H9 (cell line): ENCODE measurements at regions not wholly inside any gene's neighbourhood (a gene's known extent, or its start where the extent isn't known, plus 50 kb on each side); places are given as distances from the start of the nearest gene placed in this dataset.

ENCODE experiments used
- DNase-seq: peaks from one replicate; pipeline ENCODE4 v3.0.0-alpha.2; 2017
- H2AFZ ChIP-seq: one replicate; pipeline ENCODE4 v1.6.1; 2013; ENCODE audit warnings: mild to moderate bottlenecking, low read length, control low read depth, moderate library complexity
- H2AK5ac ChIP-seq: 2 replicates; pipeline ENCODE4 v1.6.1; 2013; ENCODE audit warnings: low read length, control low read depth, mixed read lengths; ENCODE audit not compliant: insufficient read length
- H2BK120ac ChIP-seq: one replicate; pipeline ENCODE4 v1.6.1; 2013; ENCODE audit warnings: low read depth, mild to moderate bottlenecking, low read length, control low read depth, inconsistent platforms; ENCODE audit not compliant: poor library complexity, severe bottlenecking
- H2BK12ac ChIP-seq: 2 replicates; pipeline ENCODE4 v1.6.1; 2013; ENCODE audit warnings: low read length, control low read depth, mixed read lengths, low read depth; ENCODE audit not compliant: insufficient read length
- H2BK15ac ChIP-seq: 2 replicates; pipeline ENCODE4 v1.6.1; 2013; ENCODE audit warnings: low read depth, low read length, control low read depth
- H2BK20ac ChIP-seq: one replicate; pipeline ENCODE4 v1.6.1; 2013; ENCODE audit warnings: low read depth, mild to moderate bottlenecking, low read length, control low read depth, inconsistent platforms; ENCODE audit not compliant: poor library complexity, severe bottlenecking
- H2BK5ac ChIP-seq: 2 replicates; pipeline ENCODE4 v1.6.1; 2013; ENCODE audit warnings: low read length, control low read depth, mixed read lengths; ENCODE audit not compliant: insufficient read length
- H3K14ac ChIP-seq: 2 replicates; pipeline ENCODE4 v1.6.1; 2013; ENCODE audit warnings: low read length, control low read depth; ENCODE audit not compliant: insufficient read depth
- H3K18ac ChIP-seq: 2 replicates; pipeline ENCODE4 v1.6.1; 2013; ENCODE audit warnings: low read depth, mild to moderate bottlenecking, mixed read lengths, low read length, control low read depth; ENCODE audit not compliant: insufficient read length
- H3K23ac ChIP-seq: 2 replicates; pipeline ENCODE4 v1.6.1; 2013; ENCODE audit warnings: low read length, control low read depth, mixed read lengths, low read depth; ENCODE audit not compliant: insufficient read length
- H3K23me2 ChIP-seq: 2 replicates; pipeline ENCODE4 v1.6.1; 2013; ENCODE audit warnings: low read depth, mild to moderate bottlenecking, mixed read lengths, low read length, control low read depth; ENCODE audit not compliant: insufficient read length, poor library complexity, severe bottlenecking
- H3K27ac ChIP-seq: 2 replicates; pipeline ENCODE4 v1.5.1; 2013; ENCODE audit warnings: low read length, control low read depth, mixed read lengths, low read depth; ENCODE audit not compliant: insufficient read length
- H3K27me3 ChIP-seq: 2 replicates; pipeline ENCODE4 v1.6.1; 2013; ENCODE audit warnings: low read length, control low read depth, inconsistent platforms; ENCODE audit not compliant: insufficient read depth
- H3K4ac ChIP-seq: 2 replicates; pipeline ENCODE4 v1.6.1; 2013; ENCODE audit warnings: low read depth, mild to moderate bottlenecking, control low read depth, inconsistent platforms, low read length, moderate library complexity
- H3K4me1 ChIP-seq: 2 replicates; pipeline ENCODE4 v1.6.1; 2013; ENCODE audit warnings: low read length, control low read depth, inconsistent platforms; ENCODE audit not compliant: insufficient read depth
- H3K4me2 ChIP-seq: 2 replicates; pipeline ENCODE4 v1.6.1; 2013; ENCODE audit warnings: low read length, control low read depth, mixed read lengths; ENCODE audit not compliant: insufficient read length, insufficient read depth
- H3K56ac ChIP-seq: 2 replicates; pipeline ENCODE4 v1.6.1; 2013; ENCODE audit warnings: low read depth, mild to moderate bottlenecking, mixed read lengths, low read length, control low read depth; ENCODE audit not compliant: insufficient read length
- H3K79me1 ChIP-seq: 2 replicates; pipeline ENCODE4 v1.6.1; 2013; ENCODE audit warnings: low read depth, mild to moderate bottlenecking, moderate library complexity, low read length, control low read depth, inconsistent platforms; ENCODE audit not compliant: insufficient read depth, poor library complexity, severe bottlenecking
- H3K79me2 ChIP-seq: 2 replicates; pipeline ENCODE4 v1.6.1; 2013; ENCODE audit warnings: low read length, control low read depth, inconsistent platforms; ENCODE audit not compliant: insufficient read depth
- H3K9ac ChIP-seq: 2 replicates; pipeline ENCODE4 v1.6.1; 2013; ENCODE audit warnings: low read length, control low read depth, mixed read lengths; ENCODE audit not compliant: insufficient read length; ENCODE audit errors: extremely low read depth
- H3K9me3 ChIP-seq: one replicate; pipeline ENCODE4 v1.6.1; 2013; ENCODE audit warnings: low read depth, low read length, inconsistent platforms; ENCODE audit not compliant: control insufficient read depth
- H3T11ph ChIP-seq: one replicate; pipeline ENCODE4 v1.6.1; 2013; ENCODE audit warnings: mild to moderate bottlenecking, low read length, control low read depth, inconsistent platforms
- H4K20me1 ChIP-seq: one replicate; pipeline ENCODE4 v1.6.1; 2013; ENCODE audit not compliant: control insufficient read depth, insufficient read length, insufficient read depth
- H4K5ac ChIP-seq: 2 replicates; pipeline ENCODE4 v1.6.1; 2013; ENCODE audit warnings: low read depth, mild to moderate bottlenecking, mixed read lengths, low read length, control low read depth; ENCODE audit not compliant: insufficient read length
- H4K8ac ChIP-seq: replicated peaks from 2 replicates; pipeline ENCODE4 v1.6.1; 2013; ENCODE audit warnings: low read length, control low read depth, mixed read lengths, low read depth; ENCODE audit not compliant: insufficient read length
- H4K91ac ChIP-seq: 2 replicates; pipeline ENCODE4 v1.6.1; 2013; ENCODE audit warnings: low read depth, mild to moderate bottlenecking, moderate library complexity, mixed read lengths, low read length, control low read depth; ENCODE audit not compliant: insufficient read length
- H3K27ac Mint-ChIP-seq, 3 experiments: 2 replicates in 2 of 3; 3 replicates in 1 of 3; pipeline ENCODE4 v1.8.0; 2020 to 2021; ENCODE audit warnings: mixed read lengths in 3 of 3, mild to moderate bottlenecking in 1 of 3, moderate library complexity in 1 of 3
- H3K27me3 Mint-ChIP-seq: 2 replicates; pipeline ENCODE4 v1.8.0; 2021; ENCODE audit warnings: low read depth, mild to moderate bottlenecking, moderate library complexity, mixed read lengths
- H3K36me3 Mint-ChIP-seq, 3 experiments: 2 replicates in 2 of 3; 3 replicates in 1 of 3; pipeline ENCODE4 v1.8.0; 2020 to 2021; ENCODE audit warnings: low read depth in 3 of 3, mixed read lengths in 3 of 3; ENCODE audit not compliant: insufficient read depth in 1 of 3
- H3K4me1 Mint-ChIP-seq, 2 experiments: 2 replicates each; pipeline ENCODE4 v1.8.0; 2020; ENCODE audit warnings: mixed read lengths in 2 of 2
- H3K4me3 Mint-ChIP-seq, 2 experiments: 2 replicates in 1 of 2; 3 replicates in 1 of 2; pipeline ENCODE4 v1.8.0; 2020 to 2021; ENCODE audit warnings: mild to moderate bottlenecking in 2 of 2, mixed read lengths in 2 of 2, moderate library complexity in 1 of 2
- H3K9me3 Mint-ChIP-seq, 2 experiments: 2 replicates in 1 of 2; 3 replicates in 1 of 2; pipeline ENCODE4 v1.8.0; 2020; ENCODE audit warnings: mild to moderate bottlenecking in 2 of 2, mixed read lengths in 2 of 2, moderate library complexity in 1 of 2
- WGBS: extraction: QIAGEN DNeasy Blood & Tissue Kit; methylation state at CpG from one replicate; pipeline ENCODE4 v1.1.7; 2013; ENCODE audit warnings: missing lambda C conversion rate, low lambda C conversion rate, mixed read lengths; ENCODE audit not compliant: insufficient read length; ENCODE audit errors: extremely low coverage; 5-methylcytosine and 5-hydroxymethylcytosine counted together
- TF ChIP-seq, protein P1 (sequence below): fragments of 200-600 bp; sonication (generic); conservative IDR thresholded peaks from 3 replicates; pipeline ENCODE4 v1.8.0; 2021; ENCODE audit warnings: antibody characterized with exemption, mild to moderate bottlenecking

DNA sequence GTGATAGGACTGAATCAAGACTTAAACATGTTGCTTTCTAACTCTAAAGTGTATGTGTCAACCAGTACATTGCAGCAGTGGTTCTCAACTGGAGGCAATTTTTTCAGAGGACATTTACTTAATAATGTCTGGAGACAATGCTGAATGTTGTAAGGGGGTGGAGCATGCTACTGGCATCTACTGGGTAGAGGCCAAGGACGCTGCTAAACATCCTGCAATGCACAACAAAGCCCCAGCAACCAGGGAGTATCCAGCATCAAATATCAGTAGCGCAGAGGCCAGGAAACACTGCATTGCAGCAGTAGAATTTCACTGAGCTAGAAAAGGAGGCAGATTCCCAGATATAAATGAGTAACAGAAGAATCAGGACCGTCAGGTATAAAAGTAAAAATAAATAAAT lies 79.8 kb upstream of the GRM7 start:
- Histone ChIP-seq H2AFZ (no peak overlapping the region), H2BK15ac (no peak overlapping the region), H3K79me2 (no peaks in the 10 kb centered on the region), H4K91ac (no peak overlapping the region), H3K27me3 (no peaks in the 10 kb centered on the region), H4K8ac (no peak overlapping the region), H3K4ac (no peak overlapping the region), H2BK20ac (no peak overlapping the region), H3K4me1 (peaks cover 4% of the 10 kb centered on the region; the same call in 1 of the 2 replicates), H4K20me1 (no peaks in the 10 kb centered on the region), H2BK120ac (no peak overlapping the region), H3K23me2 (no peaks in the 10 kb centered on the region), H3T11ph (no peak overlapping the region), H3K79me1 (no peaks in the 10 kb centered on the region), H3K9me3 (no peaks in the 10 kb centered on the region), H3K18ac (no peak overlapping the region), H3K27ac (no peak overlapping the region), H3K56ac (no peak overlapping the region), H3K4me2 (no peak overlapping the region), H2BK12ac (no peak overlapping the region), H4K5ac (no peak overlapping the region), H3K14ac (no peak overlapping the region), H2BK5ac (no peak overlapping the region), H3K9ac (no peak overlapping the region), H3K23ac (no peak overlapping the region), H2AK5ac (no peak overlapping the region)
- Mint-ChIP-seq H3K36me3 (peaks cover 0 to 5% (median 3%) of the 10 kb centered on the region in 3 experiments; a peak in 3 of 7 replicates), H3K27me3 (no peaks in the 10 kb centered on the region), H3K27ac (no peak overlapping the region), H3K4me3 (no peak overlapping the region), H3K4me1 (peaks cover 11% of the 10 kb centered on the region in 2 experiments), H3K9me3 (peaks cover 0 to 4% of the 10 kb centered on the region in 2 experiments; a peak in 2 of 5 replicates)
- WGBS = no CpG with 5 or more reads among the region's 3 CpGs
- TF ChIP-seq, protein P1, sequence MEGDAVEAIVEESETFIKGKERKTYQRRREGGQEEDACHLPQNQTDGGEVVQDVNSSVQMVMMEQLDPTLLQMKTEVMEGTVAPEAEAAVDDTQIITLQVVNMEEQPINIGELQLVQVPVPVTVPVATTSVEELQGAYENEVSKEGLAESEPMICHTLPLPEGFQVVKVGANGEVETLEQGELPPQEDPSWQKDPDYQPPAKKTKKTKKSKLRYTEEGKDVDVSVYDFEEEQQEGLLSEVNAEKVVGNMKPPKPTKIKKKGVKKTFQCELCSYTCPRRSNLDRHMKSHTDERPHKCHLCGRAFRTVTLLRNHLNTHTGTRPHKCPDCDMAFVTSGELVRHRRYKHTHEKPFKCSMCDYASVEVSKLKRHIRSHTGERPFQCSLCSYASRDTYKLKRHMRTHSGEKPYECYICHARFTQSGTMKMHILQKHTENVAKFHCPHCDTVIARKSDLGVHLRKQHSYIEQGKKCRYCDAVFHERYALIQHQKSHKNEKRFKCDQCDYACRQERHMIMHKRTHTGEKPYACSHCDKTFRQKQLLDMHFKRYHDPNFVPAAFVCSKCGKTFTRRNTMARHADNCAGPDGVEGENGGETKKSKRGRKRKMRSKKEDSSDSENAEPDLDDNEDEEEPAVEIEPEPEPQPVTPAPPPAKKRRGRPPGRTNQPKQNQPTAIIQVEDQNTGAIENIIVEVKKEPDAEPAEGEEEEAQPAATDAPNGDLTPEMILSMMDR = no peak
- peak; percentile 34 for DNase-seq
